ENCODE measurements at regions not wholly inside any gene's neighbourhood (a gene's known extent, or its start where the extent isn't known, plus 50 kb on each side); places are given as distances from the start of the nearest gene placed in this dataset.

DNA sequence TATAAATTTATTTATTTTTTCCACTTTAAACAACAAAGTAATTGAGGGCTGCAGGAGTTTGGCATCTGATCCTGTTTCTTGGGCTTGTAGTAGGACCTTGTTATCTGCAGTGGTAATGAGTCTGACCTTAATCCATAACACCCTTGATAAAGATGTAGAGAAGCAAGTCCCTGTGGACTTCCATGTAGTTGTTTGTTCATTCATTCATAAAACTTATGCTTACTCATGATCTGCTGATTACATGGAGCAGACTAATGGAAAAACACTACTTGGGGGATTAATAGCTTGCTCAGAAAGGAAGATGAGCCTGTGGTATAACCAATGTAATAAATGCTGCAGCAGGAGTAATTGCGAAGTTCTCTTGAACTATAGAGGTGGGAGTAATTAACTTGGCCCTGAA lies 271.5 kb upstream of the TBL1XR1 start:
- TF ChIP-seq EZH2 (optimal IDR thresholded peaks at IDR 0.05; ENCODE audit: low read depth, low read length): no peak
- TF ChIP-seq, protein P1, sequence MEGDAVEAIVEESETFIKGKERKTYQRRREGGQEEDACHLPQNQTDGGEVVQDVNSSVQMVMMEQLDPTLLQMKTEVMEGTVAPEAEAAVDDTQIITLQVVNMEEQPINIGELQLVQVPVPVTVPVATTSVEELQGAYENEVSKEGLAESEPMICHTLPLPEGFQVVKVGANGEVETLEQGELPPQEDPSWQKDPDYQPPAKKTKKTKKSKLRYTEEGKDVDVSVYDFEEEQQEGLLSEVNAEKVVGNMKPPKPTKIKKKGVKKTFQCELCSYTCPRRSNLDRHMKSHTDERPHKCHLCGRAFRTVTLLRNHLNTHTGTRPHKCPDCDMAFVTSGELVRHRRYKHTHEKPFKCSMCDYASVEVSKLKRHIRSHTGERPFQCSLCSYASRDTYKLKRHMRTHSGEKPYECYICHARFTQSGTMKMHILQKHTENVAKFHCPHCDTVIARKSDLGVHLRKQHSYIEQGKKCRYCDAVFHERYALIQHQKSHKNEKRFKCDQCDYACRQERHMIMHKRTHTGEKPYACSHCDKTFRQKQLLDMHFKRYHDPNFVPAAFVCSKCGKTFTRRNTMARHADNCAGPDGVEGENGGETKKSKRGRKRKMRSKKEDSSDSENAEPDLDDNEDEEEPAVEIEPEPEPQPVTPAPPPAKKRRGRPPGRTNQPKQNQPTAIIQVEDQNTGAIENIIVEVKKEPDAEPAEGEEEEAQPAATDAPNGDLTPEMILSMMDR (IDR thresholded peaks at IDR 0.05; ENCODE audit: low read length): no peak

All from MM.1S (cell line).